GM23338 (cell line): ENCODE measurements at regions not wholly inside any gene's neighbourhood (a gene's known extent, or its start where the extent isn't known, plus 50 kb on each side); places are given as distances from the start of the nearest gene placed in this dataset.

Experiments
- ATAC-seq: fragments of 200-7000 bp; cut with Tn5 transposase; 3 replicates; pipeline ENCODE4 v1.9.1; 2020
- DNase-seq: peaks from one replicate; pipeline ENCODE4 v3.0.0-alpha.2; 2015; ENCODE audit warnings: low spot score
- H2AFZ ChIP-seq: fragments of 200-600 bp; sonication (generic); 2 replicates; pipeline ENCODE4 v1.8.0; 2016; ENCODE audit warnings: antibody characterized with exemption, mild to moderate bottlenecking, moderate library complexity
- H3F3A ChIP-seq: fragments of 200-600 bp; sonication (generic); replicated peaks from 2 replicates; pipeline ENCODE4 v1.8.0; 2017; ENCODE audit warnings: antibody characterized with exemption, mixed run types, low read depth
- H3K27ac ChIP-seq: fragments of 200-600 bp; sonication (generic); 2 replicates; pipeline ENCODE4 v1.6.1; 2016; ENCODE audit warnings: low read depth
- H3K27me3 ChIP-seq: fragments of 200-600 bp; sonication (generic); 2 replicates; pipeline ENCODE4 v1.8.0; 2016; ENCODE audit warnings: mild to moderate bottlenecking, mixed run types, moderate library complexity; ENCODE audit not compliant: insufficient read depth
- H3K36me3 ChIP-seq: fragments of 200-600 bp; sonication (generic); 2 replicates; pipeline ENCODE4 v1.8.0; 2016; ENCODE audit warnings: mild to moderate bottlenecking; ENCODE audit not compliant: insufficient read depth
- H3K4me1 ChIP-seq: fragments of 200-600 bp; sonication (generic); 2 replicates; pipeline ENCODE4 v1.8.0; 2016; ENCODE audit warnings: mild to moderate bottlenecking, moderate library complexity; ENCODE audit not compliant: insufficient read depth
- H3K4me2 ChIP-seq: fragments of 200-600 bp; sonication (generic); 2 replicates; pipeline ENCODE4 v1.7.1; 2017; ENCODE audit warnings: mixed run types
- H3K4me3 ChIP-seq: fragments of 200-600 bp; sonication (generic); 2 replicates; pipeline ENCODE4 v1.6.1; 2016; ENCODE audit warnings: mixed run types
- H3K79me2 ChIP-seq: fragments of 200-600 bp; sonication (generic); replicated peaks from 2 replicates; pipeline ENCODE4 v1.8.0; 2017; ENCODE audit warnings: mild to moderate bottlenecking; ENCODE audit not compliant: insufficient read depth
- H3K9me2 ChIP-seq: fragments of 200-600 bp; sonication (generic); 2 replicates; pipeline ENCODE4 v1.8.0; 2017; ENCODE audit not compliant: insufficient read depth
- H4K20me1 ChIP-seq: fragments of 200-600 bp; sonication (generic); replicated peaks from 2 replicates; pipeline ENCODE4 v1.8.0; 2017; ENCODE audit warnings: mild to moderate bottlenecking; ENCODE audit not compliant: insufficient read depth
- H3K27ac Mint-ChIP-seq: 2 replicates; pipeline ENCODE4 v1.8.0; 2020; ENCODE audit warnings: inconsistent platforms, mild to moderate bottlenecking, moderate library complexity, mixed read lengths
- H3K27me3 Mint-ChIP-seq: 3 replicates; pipeline ENCODE4 v1.8.0; 2022; ENCODE audit warnings: low read depth, mild to moderate bottlenecking, moderate library complexity, mixed read lengths, inconsistent platforms; ENCODE audit not compliant: insufficient read depth, poor library complexity
- H3K36me3 Mint-ChIP-seq: 3 replicates; pipeline ENCODE4 v1.8.0; 2021; ENCODE audit warnings: low read depth, mild to moderate bottlenecking, inconsistent platforms, moderate library complexity, mixed read lengths
- H3K4me1 Mint-ChIP-seq: 3 replicates; pipeline ENCODE4 v1.8.0; 2020; ENCODE audit warnings: mild to moderate bottlenecking, inconsistent platforms, mixed read lengths
- H3K4me3 Mint-ChIP-seq: 3 replicates; pipeline ENCODE4 v1.8.0; 2021; ENCODE audit warnings: moderate library complexity, mild to moderate bottlenecking, inconsistent platforms, mixed read lengths
- H3K9me3 Mint-ChIP-seq: 3 replicates; pipeline ENCODE4 v1.8.0; 2020; ENCODE audit warnings: moderate library complexity, mild to moderate bottlenecking, inconsistent platforms, mixed read lengths
- CTCF ChIP-seq, 2 experiments: fragments of 200-600 bp in 1 of 2; sonication (generic) in 1 of 2; conservative IDR thresholded peaks; 2 replicates each; pipeline versions ENCODE4 v1.5.1 to v1.6.1; 2016 to 2017; ENCODE audit warnings: antibody characterized with exemption in 2 of 2, low read depth in 2 of 2, mild to moderate bottlenecking in 2 of 2, moderate library complexity in 1 of 2
- ETS1 ChIP-seq: IDR thresholded peaks from 2 replicates; pipeline ENCODE4 v1.6.1; 2016; ENCODE audit warnings: antibody characterized with exemption
- EZH2 ChIP-seq: fragments of 200-600 bp; sonication (generic); IDR thresholded peaks from one replicate; pipeline ENCODE4 v1.8.0; 2017; ENCODE audit warnings: antibody characterized with exemption, mild to moderate bottlenecking, low read depth; ENCODE audit not compliant: unreplicated experiment
- JUNB ChIP-seq: IDR thresholded peaks from one replicate; pipeline ENCODE4 v1.6.1; 2016; ENCODE audit warnings: antibody characterized with exemption; ENCODE audit not compliant: unreplicated experiment
- NANOG ChIP-seq: IDR thresholded peaks from 2 replicates; pipeline ENCODE4 v1.6.1; 2016; ENCODE audit warnings: antibody characterized with exemption, borderline replicate concordance
- POLR2AphosphoS5 ChIP-seq: IDR thresholded peaks from 2 replicates; pipeline ENCODE4 v1.6.1; 2016; ENCODE audit warnings: antibody characterized with exemption, low read depth
- REST ChIP-seq: IDR thresholded peaks from one replicate; pipeline ENCODE4 v1.6.1; 2018; ENCODE audit warnings: antibody characterized with exemption; ENCODE audit not compliant: unreplicated experiment
- STAT1 ChIP-seq: IDR thresholded peaks from one replicate; pipeline ENCODE4 v1.6.1; 2016; ENCODE audit warnings: antibody characterized with exemption; ENCODE audit not compliant: unreplicated experiment
- ZNF114 ChIP-seq: fragments of 250-450 bp; sonication (Bioruptor Pico); IDR thresholded peaks from 2 replicates; pipeline ENCODE4 v1.5.0; 2020; ENCODE audit warnings: mild to moderate bottlenecking, moderate library complexity
- ZNF331 ChIP-seq: fragments of 250-450 bp; sonication (Bioruptor Pico); IDR thresholded peaks from 2 replicates; pipeline ENCODE4 v1.5.0; 2020; ENCODE audit warnings: low read depth, mild to moderate bottlenecking, moderate library complexity

GRCh38 chr14:54220704-54221431, 175.9 kb upstream of the CDKN3 start (continued):
- TF ChIP-seq REST, result no peak
- TF ChIP-seq ZNF114 (CRISPR knock-in tag), result no peak
- TF ChIP-seq NANOG, result no peak
- TF ChIP-seq CTCF (conservative IDR thresholded peaks at IDR 0.05; ENCODE audit: low read depth in 2 of 2), result no peak
- no peak for TF ChIP-seq ETS1
- no peak for TF ChIP-seq EZH2
- no peak for TF ChIP-seq STAT1
- TF ChIP-seq ZNF331 (CRISPR knock-in tag), result no peak

GRCh38 chr14:54221432-54221803, 175.4 kb upstream of the CDKN3 start:
- Mint-ChIP-seq H3K4me3 (no peak overlapping the region), H3K4me1 (peaks cover 26% of the 10 kb centered on the region), H3K9me3 (no peaks in the 10 kb centered on the region), H3K36me3 (no peaks in the 10 kb centered on the region), H3K27ac (no peak overlapping the region), H3K27me3 (peaks cover 41% of the 10 kb centered on the region)
- no peak for ATAC-seq
- Histone ChIP-seq H2AFZ (no peak overlapping the region), H4K20me1 (no peaks in the 10 kb centered on the region), H3K9me2 (no peaks in the 10 kb centered on the region), H3K79me2 (no peaks in the 10 kb centered on the region), H3K4me2 (0 out of 2 replicates have a peak overlapping the region, but pooled peaks have one; percentile 95), H3K4me1 (peaks cover 23% of the 10 kb centered on the region), H3K4me3 (peak overlapping the region; percentile 3; the same call in 1 of the 2 replicates), H3K27ac (no peak overlapping the region), H3K36me3 (no peaks in the 10 kb centered on the region), H3K27me3 (peaks cover 58% of the 10 kb centered on the region), H3F3A (peaks cover 4% of the 10 kb centered on the region; the same call in 1 of the 2 replicates)
- no peak for DNase-seq
- no peak for TF ChIP-seq NANOG
- no peak for TF ChIP-seq POLR2AphosphoS5
- no peak for TF ChIP-seq REST
- TF ChIP-seq JUNB, result no peak
- TF ChIP-seq CTCF (conservative IDR thresholded peaks at IDR 0.05; ENCODE audit: low read depth in 2 of 2), result no peak
